ENCODE measurements at regions not wholly inside any gene's neighbourhood (a gene's known extent, or its start where the extent isn't known, plus 50 kb on each side); places are given as distances from the start of the nearest gene placed in this dataset.
"Not testable (repeated sequence)": the region's sequence is repeated elsewhere in the genome, so short reads cannot be mapped to it uniquely, and the experiment has no call there.

- DNase-seq (ENCODE audit: extremely low read depth, insufficient read length): no peak
- no peak for TF ChIP-seq CTCF (IDR thresholded peaks at IDR 0.05; ENCODE audit: insufficient read depth, low read length, poor library complexity, severe bottlenecking)
- no peaks in the 10 kb centered on the region for H3K36me3 ChIP-seq (ENCODE audit: control insufficient read depth, insufficient read depth, low read length)
- H3K27me3 ChIP-seq (replicated peaks; ENCODE audit: control insufficient read depth, insufficient read depth, low read length): no peaks in the 10 kb centered on the region
- H3K4me3 ChIP-seq (replicated peaks; ENCODE audit: low read depth, low read length): no peak overlapping the region
These were observed 234.2 kb downstream of the PCDH17 start for GRCh38 chr13:57865600-57866294.

- no peak for DNase-seq (ENCODE audit: extremely low read depth, insufficient read length)
- Histone ChIP-seq H3K27me3 (replicated peaks; ENCODE audit: control insufficient read depth, insufficient read depth, low read length) (no peaks in the 10 kb centered on the region), H3K36me3 (ENCODE audit: control insufficient read depth, insufficient read depth, low read length) (no peaks in the 10 kb centered on the region), H3K4me3 (replicated peaks; ENCODE audit: low read depth, low read length) (no peak overlapping the region)
- TF ChIP-seq CTCF (IDR thresholded peaks at IDR 0.05; ENCODE audit: insufficient read depth, low read length, poor library complexity, severe bottlenecking): no peak
These were observed 243.0 kb downstream of the PCDH17 start for GRCh38 chr13:57874530-57874929.

GRCh38 chr13:57877601-57878000 is 246.1 kb downstream of the PCDH17 start:
- Histone ChIP-seq H3K4me3 (replicated peaks; ENCODE audit: low read depth, low read length) (no peak overlapping the region), H3K27me3 (replicated peaks; ENCODE audit: control insufficient read depth, insufficient read depth, low read length) (no peaks in the 10 kb centered on the region), H3K36me3 (ENCODE audit: control insufficient read depth, insufficient read depth, low read length) (no peaks in the 10 kb centered on the region)
- DNase-seq (ENCODE audit: extremely low read depth, insufficient read length): no peak
- no peak for TF ChIP-seq CTCF (IDR thresholded peaks at IDR 0.05; ENCODE audit: insufficient read depth, low read length, poor library complexity, severe bottlenecking)

GRCh38 chr13:57878291-57878690 is 246.7 kb downstream of the PCDH17 start:
- H3K4me3 ChIP-seq (replicated peaks; ENCODE audit: low read depth, low read length): no peak overlapping the region
- no peak for DNase-seq (ENCODE audit: extremely low read depth, insufficient read length)
- H3K36me3 ChIP-seq (ENCODE audit: control insufficient read depth, insufficient read depth, low read length): no peaks in the 10 kb centered on the region
- TF ChIP-seq CTCF (IDR thresholded peaks at IDR 0.05; ENCODE audit: insufficient read depth, low read length, poor library complexity, severe bottlenecking): no peak
- H3K27me3 ChIP-seq (replicated peaks; ENCODE audit: control insufficient read depth, insufficient read depth, low read length): no peaks in the 10 kb centered on the region

- H3K27me3 ChIP-seq (replicated peaks; ENCODE audit: control insufficient read depth, insufficient read depth, low read length): no peaks in the 10 kb centered on the region
- no peak for TF ChIP-seq CTCF (IDR thresholded peaks at IDR 0.05; ENCODE audit: insufficient read depth, low read length, poor library complexity, severe bottlenecking)
- no peak overlapping the region for H3K4me3 ChIP-seq (replicated peaks; ENCODE audit: low read depth, low read length)
- no peaks in the 10 kb centered on the region for H3K36me3 ChIP-seq (ENCODE audit: control insufficient read depth, insufficient read depth, low read length)
- DNase-seq (ENCODE audit: extremely low read depth, insufficient read length): no peak
These were observed 265.7 kb downstream of the PCDH17 start for GRCh38 chr13:57897225-57897624.

GRCh38 chr13:57899096-57899495 is 267.6 kb downstream of the PCDH17 start:
- DNase-seq (ENCODE audit: extremely low read depth, insufficient read length): no peak
- no peak overlapping the region for H3K4me3 ChIP-seq (replicated peaks; ENCODE audit: low read depth, low read length)
- H3K27me3 ChIP-seq (replicated peaks; ENCODE audit: control insufficient read depth, insufficient read depth, low read length): no peaks in the 10 kb centered on the region
- no peak for TF ChIP-seq CTCF (IDR thresholded peaks at IDR 0.05; ENCODE audit: insufficient read depth, low read length, poor library complexity, severe bottlenecking)
- H3K36me3 ChIP-seq (ENCODE audit: control insufficient read depth, insufficient read depth, low read length): no peaks in the 10 kb centered on the region

- H3K4me3 ChIP-seq (replicated peaks; ENCODE audit: low read depth, low read length); H3K36me3 ChIP-seq (ENCODE audit: control insufficient read depth, insufficient read depth, low read length); H3K27me3 ChIP-seq (replicated peaks; ENCODE audit: control insufficient read depth, insufficient read depth, low read length); DNase-seq (ENCODE audit: extremely low read depth, insufficient read length): not testable (repeated sequence)
These were observed 278.3 kb downstream of the PCDH17 start for GRCh38 chr13:57909833-57910232.

Measured in GM06990 (cell line).